Uterus (tissue), 2 donors: ENCODE measurements at regions not wholly inside any gene's neighbourhood (a gene's known extent, or its start where the extent isn't known, plus 50 kb on each side); places are given as distances from the start of the nearest gene placed in this dataset.

ENCODE experiments used
- POLR2A ChIP-seq, 2 donors: fragments of 450-650 bp; IDR thresholded peaks; one replicate each; pipeline ENCODE4 v1.6.1; 2016; ENCODE audit warnings: antibody characterized with exemption in 2 of 2, mild to moderate bottlenecking in 1 of 2, moderate library complexity in 1 of 2
- TF ChIP-seq, protein P1 (sequence below), 4 experiments: fragments of 200-600 bp in 2 of 4; fragments of 450-650 bp in 2 of 4; sonication (generic) in 2 of 4; IDR thresholded peaks; one replicate each; pipeline ENCODE4 v1.5.1; 2016 to 2019; ENCODE audit warnings: antibody characterized with exemption in 4 of 4, mild to moderate bottlenecking in 2 of 4, moderate library complexity in 1 of 4

DNA sequence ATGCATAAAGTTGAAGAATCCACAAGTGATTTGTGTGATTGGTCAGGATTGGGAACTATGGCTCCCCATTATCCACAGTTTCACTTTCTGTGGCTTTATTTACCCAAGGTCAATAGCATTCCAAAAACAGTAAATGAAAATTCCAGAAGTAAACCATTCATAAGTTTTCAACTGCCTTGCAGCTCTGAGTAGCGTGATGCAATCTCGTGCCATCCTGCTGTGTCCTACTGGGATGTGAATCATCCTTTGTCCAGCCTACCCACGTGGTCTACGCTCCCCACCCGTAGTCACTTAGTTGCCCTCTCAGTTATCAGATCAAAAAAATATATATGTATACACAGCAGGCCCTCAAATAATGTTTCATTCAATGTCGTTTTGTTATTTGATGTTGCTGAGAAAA is 89.0 kb upstream of the DLGAP1 start:
- TF ChIP-seq, protein P1, sequence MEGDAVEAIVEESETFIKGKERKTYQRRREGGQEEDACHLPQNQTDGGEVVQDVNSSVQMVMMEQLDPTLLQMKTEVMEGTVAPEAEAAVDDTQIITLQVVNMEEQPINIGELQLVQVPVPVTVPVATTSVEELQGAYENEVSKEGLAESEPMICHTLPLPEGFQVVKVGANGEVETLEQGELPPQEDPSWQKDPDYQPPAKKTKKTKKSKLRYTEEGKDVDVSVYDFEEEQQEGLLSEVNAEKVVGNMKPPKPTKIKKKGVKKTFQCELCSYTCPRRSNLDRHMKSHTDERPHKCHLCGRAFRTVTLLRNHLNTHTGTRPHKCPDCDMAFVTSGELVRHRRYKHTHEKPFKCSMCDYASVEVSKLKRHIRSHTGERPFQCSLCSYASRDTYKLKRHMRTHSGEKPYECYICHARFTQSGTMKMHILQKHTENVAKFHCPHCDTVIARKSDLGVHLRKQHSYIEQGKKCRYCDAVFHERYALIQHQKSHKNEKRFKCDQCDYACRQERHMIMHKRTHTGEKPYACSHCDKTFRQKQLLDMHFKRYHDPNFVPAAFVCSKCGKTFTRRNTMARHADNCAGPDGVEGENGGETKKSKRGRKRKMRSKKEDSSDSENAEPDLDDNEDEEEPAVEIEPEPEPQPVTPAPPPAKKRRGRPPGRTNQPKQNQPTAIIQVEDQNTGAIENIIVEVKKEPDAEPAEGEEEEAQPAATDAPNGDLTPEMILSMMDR (IDR thresholded peaks at IDR 0.05) = no peak
- no peak for TF ChIP-seq POLR2A (IDR thresholded peaks at IDR 0.05)
